ENCODE measurements at regions not wholly inside any gene's neighbourhood (a gene's known extent, or its start where the extent isn't known, plus 50 kb on each side); places are given as distances from the start of the nearest gene placed in this dataset.

GRCh38 chr5:12003680-12004079 lies 99.4 kb upstream of the CTNND2 start:
- TF ChIP-seq, protein P1, sequence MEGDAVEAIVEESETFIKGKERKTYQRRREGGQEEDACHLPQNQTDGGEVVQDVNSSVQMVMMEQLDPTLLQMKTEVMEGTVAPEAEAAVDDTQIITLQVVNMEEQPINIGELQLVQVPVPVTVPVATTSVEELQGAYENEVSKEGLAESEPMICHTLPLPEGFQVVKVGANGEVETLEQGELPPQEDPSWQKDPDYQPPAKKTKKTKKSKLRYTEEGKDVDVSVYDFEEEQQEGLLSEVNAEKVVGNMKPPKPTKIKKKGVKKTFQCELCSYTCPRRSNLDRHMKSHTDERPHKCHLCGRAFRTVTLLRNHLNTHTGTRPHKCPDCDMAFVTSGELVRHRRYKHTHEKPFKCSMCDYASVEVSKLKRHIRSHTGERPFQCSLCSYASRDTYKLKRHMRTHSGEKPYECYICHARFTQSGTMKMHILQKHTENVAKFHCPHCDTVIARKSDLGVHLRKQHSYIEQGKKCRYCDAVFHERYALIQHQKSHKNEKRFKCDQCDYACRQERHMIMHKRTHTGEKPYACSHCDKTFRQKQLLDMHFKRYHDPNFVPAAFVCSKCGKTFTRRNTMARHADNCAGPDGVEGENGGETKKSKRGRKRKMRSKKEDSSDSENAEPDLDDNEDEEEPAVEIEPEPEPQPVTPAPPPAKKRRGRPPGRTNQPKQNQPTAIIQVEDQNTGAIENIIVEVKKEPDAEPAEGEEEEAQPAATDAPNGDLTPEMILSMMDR (IDR thresholded peaks at IDR 0.05 in 2 of 3, conservative IDR thresholded peaks at IDR 0.05 in 1 of 3; ENCODE audit: borderline replicate concordance in 1 of 3, insufficient read depth in 1 of 3, low read depth in 2 of 3, low read length in 2 of 3), result no peak
- TF ChIP-seq EZH2phosphoT487 (IDR thresholded peaks at IDR 0.05; ENCODE audit: borderline replicate concordance), result no peak
- no peak for TF ChIP-seq POLR2AphosphoS5 (IDR thresholded peaks at IDR 0.05; ENCODE audit: low read depth, low read length)
- no peak for TF ChIP-seq ELF1 (IDR thresholded peaks at IDR 0.05; ENCODE audit: borderline replicate concordance, low read depth)
- no peak for TF ChIP-seq MAX (IDR thresholded peaks at IDR 0.05)
- TF ChIP-seq TCF7L2 (IDR thresholded peaks at IDR 0.05; ENCODE audit: borderline replicate concordance, extremely low read depth, insufficient read depth, insufficient read length), result no peak
- TF ChIP-seq, protein P2, sequence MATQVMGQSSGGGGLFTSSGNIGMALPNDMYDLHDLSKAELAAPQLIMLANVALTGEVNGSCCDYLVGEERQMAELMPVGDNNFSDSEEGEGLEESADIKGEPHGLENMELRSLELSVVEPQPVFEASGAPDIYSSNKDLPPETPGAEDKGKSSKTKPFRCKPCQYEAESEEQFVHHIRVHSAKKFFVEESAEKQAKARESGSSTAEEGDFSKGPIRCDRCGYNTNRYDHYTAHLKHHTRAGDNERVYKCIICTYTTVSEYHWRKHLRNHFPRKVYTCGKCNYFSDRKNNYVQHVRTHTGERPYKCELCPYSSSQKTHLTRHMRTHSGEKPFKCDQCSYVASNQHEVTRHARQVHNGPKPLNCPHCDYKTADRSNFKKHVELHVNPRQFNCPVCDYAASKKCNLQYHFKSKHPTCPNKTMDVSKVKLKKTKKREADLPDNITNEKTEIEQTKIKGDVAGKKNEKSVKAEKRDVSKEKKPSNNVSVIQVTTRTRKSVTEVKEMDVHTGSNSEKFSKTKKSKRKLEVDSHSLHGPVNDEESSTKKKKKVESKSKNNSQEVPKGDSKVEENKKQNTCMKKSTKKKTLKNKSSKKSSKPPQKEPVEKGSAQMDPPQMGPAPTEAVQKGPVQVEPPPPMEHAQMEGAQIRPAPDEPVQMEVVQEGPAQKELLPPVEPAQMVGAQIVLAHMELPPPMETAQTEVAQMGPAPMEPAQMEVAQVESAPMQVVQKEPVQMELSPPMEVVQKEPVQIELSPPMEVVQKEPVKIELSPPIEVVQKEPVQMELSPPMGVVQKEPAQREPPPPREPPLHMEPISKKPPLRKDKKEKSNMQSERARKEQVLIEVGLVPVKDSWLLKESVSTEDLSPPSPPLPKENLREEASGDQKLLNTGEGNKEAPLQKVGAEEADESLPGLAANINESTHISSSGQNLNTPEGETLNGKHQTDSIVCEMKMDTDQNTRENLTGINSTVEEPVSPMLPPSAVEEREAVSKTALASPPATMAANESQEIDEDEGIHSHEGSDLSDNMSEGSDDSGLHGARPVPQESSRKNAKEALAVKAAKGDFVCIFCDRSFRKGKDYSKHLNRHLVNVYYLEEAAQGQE (IDR thresholded peaks at IDR 0.05; ENCODE audit: low read depth), result no peak
- no peak for TF ChIP-seq EZH2 (IDR thresholded peaks at IDR 0.05)
- TF ChIP-seq SIN3A (IDR thresholded peaks at IDR 0.05; ENCODE audit: low read depth), result no peak
- TF ChIP-seq POLR2A (IDR thresholded peaks at IDR 0.05; ENCODE audit: borderline replicate concordance, extremely low read depth, insufficient read depth, insufficient read length), result no peak
- TF ChIP-seq RAD21 (IDR thresholded peaks at IDR 0.05; ENCODE audit: low read depth), result no peak
- no peak for TF ChIP-seq FOSL1 (IDR thresholded peaks at IDR 0.05; ENCODE audit: low read depth)

All from HCT116 (cell line).